ENCODE measurements at regions not wholly inside any gene's neighbourhood (a gene's known extent, or its start where the extent isn't known, plus 50 kb on each side); places are given as distances from the start of the nearest gene placed in this dataset.

GRCh38 chr10:60521974-60522405 is 132.3 kb upstream of the ANK3 start:
- TF ChIP-seq PAX5 (IDR thresholded peaks at IDR 0.05; ENCODE audit: insufficient read depth, low read length, severe bottlenecking) (no peak), SPI1 (IDR thresholded peaks at IDR 0.05; ENCODE audit: low read depth, low read length) (no peak), POU2F2 (IDR thresholded peaks at IDR 0.05; ENCODE audit: low read depth, low read length) (no peak), TAF1 (IDR thresholded peaks at IDR 0.05; ENCODE audit: low read depth, low read length) (no peak), POLR2A (IDR thresholded peaks at IDR 0.05; ENCODE audit: low read depth, low read length) (no peak), POLR2AphosphoS5 (IDR thresholded peaks at IDR 0.05; ENCODE audit: low read depth, low read length) (no peak)
- no peak for FAIRE-seq
- DNase-seq (ENCODE audit: insufficient read length, low spot score) = no peak

- DNase-seq (ENCODE audit: insufficient read length, low spot score) (no peak), FAIRE-seq (no peak)
- TF ChIP-seq PAX5 (IDR thresholded peaks at IDR 0.05; ENCODE audit: insufficient read depth, low read length, severe bottlenecking) (no peak), TAF1 (IDR thresholded peaks at IDR 0.05; ENCODE audit: low read depth, low read length) (no peak), POU2F2 (IDR thresholded peaks at IDR 0.05; ENCODE audit: low read depth, low read length) (no peak), POLR2AphosphoS5 (IDR thresholded peaks at IDR 0.05; ENCODE audit: low read depth, low read length) (no peak), POLR2A (IDR thresholded peaks at IDR 0.05; ENCODE audit: low read depth, low read length) (no peak), SPI1 (IDR thresholded peaks at IDR 0.05; ENCODE audit: low read depth, low read length) (no peak)
Measured at GRCh38 chr10:60518745-60519144, 129.1 kb upstream of the ANK3 start.

GRCh38 chr10:60517805-60518204 is 128.1 kb upstream of the ANK3 start:
- no peak for FAIRE-seq

GRCh38 chr10:60513281-60513680 is 123.6 kb upstream of the ANK3 start:
- peak; percentile 81 for TF ChIP-seq SPI1 (IDR thresholded peaks at IDR 0.05; ENCODE audit: low read depth, low read length)
- TF ChIP-seq TAF1 (IDR thresholded peaks at IDR 0.05; ENCODE audit: low read depth, low read length) = no peak
- no peak for TF ChIP-seq POLR2AphosphoS5 (IDR thresholded peaks at IDR 0.05; ENCODE audit: low read depth, low read length)
- no peak for TF ChIP-seq POU2F2 (IDR thresholded peaks at IDR 0.05; ENCODE audit: low read depth, low read length)
- FAIRE-seq (no peak), DNase-seq (ENCODE audit: insufficient read length, low spot score) (no peak)

More at GRCh38 chr10:60517805-60518204, 128.1 kb upstream of the ANK3 start:
- no peak for DNase-seq (ENCODE audit: insufficient read length, low spot score)
- TF ChIP-seq POLR2AphosphoS5 (IDR thresholded peaks at IDR 0.05; ENCODE audit: low read depth, low read length) (no peak), SPI1 (IDR thresholded peaks at IDR 0.05; ENCODE audit: low read depth, low read length) (no peak), POU2F2 (IDR thresholded peaks at IDR 0.05; ENCODE audit: low read depth, low read length) (no peak), POLR2A (IDR thresholded peaks at IDR 0.05; ENCODE audit: low read depth, low read length) (no peak), PAX5 (IDR thresholded peaks at IDR 0.05; ENCODE audit: insufficient read depth, low read length, severe bottlenecking) (no peak), TAF1 (IDR thresholded peaks at IDR 0.05; ENCODE audit: low read depth, low read length) (no peak)

GRCh38 chr10:60511477-60512229 is 122.0 kb upstream of the ANK3 start:
- FAIRE-seq (no peak), DNase-seq (ENCODE audit: insufficient read length, low spot score) (no peak)
- TF ChIP-seq TAF1 (IDR thresholded peaks at IDR 0.05; ENCODE audit: low read depth, low read length) (no peak), POLR2A (IDR thresholded peaks at IDR 0.05; ENCODE audit: low read depth, low read length) (no peak), PAX5 (IDR thresholded peaks at IDR 0.05; ENCODE audit: insufficient read depth, low read length, severe bottlenecking) (no peak), SPI1 (IDR thresholded peaks at IDR 0.05; ENCODE audit: low read depth, low read length) (no peak), POU2F2 (IDR thresholded peaks at IDR 0.05; ENCODE audit: low read depth, low read length) (no peak), POLR2AphosphoS5 (IDR thresholded peaks at IDR 0.05; ENCODE audit: low read depth, low read length) (no peak)

- DNase-seq (ENCODE audit: insufficient read length, low spot score) (no peak), FAIRE-seq (no peak)
- TF ChIP-seq PAX5 (IDR thresholded peaks at IDR 0.05; ENCODE audit: insufficient read depth, low read length, severe bottlenecking) (no peak), POU2F2 (IDR thresholded peaks at IDR 0.05; ENCODE audit: low read depth, low read length) (no peak), POLR2AphosphoS5 (IDR thresholded peaks at IDR 0.05; ENCODE audit: low read depth, low read length) (no peak), SPI1 (IDR thresholded peaks at IDR 0.05; ENCODE audit: low read depth, low read length) (no peak), POLR2A (IDR thresholded peaks at IDR 0.05; ENCODE audit: low read depth, low read length) (no peak), TAF1 (IDR thresholded peaks at IDR 0.05; ENCODE audit: low read depth, low read length) (no peak)
Measured at GRCh38 chr10:60508831-60509230, 119.2 kb upstream of the ANK3 start.

GRCh38 chr10:60508037-60508436 is 118.4 kb upstream of the ANK3 start:
- FAIRE-seq (no peak), DNase-seq (ENCODE audit: insufficient read length, low spot score) (no peak)
- TF ChIP-seq SPI1 (IDR thresholded peaks at IDR 0.05; ENCODE audit: low read depth, low read length) (no peak), PAX5 (IDR thresholded peaks at IDR 0.05; ENCODE audit: insufficient read depth, low read length, severe bottlenecking) (no peak), POU2F2 (IDR thresholded peaks at IDR 0.05; ENCODE audit: low read depth, low read length) (no peak)

- TF ChIP-seq POLR2AphosphoS5 (IDR thresholded peaks at IDR 0.05; ENCODE audit: low read depth, low read length) (no peak), POU2F2 (IDR thresholded peaks at IDR 0.05; ENCODE audit: low read depth, low read length) (no peak), SPI1 (IDR thresholded peaks at IDR 0.05; ENCODE audit: low read depth, low read length) (no peak), TAF1 (IDR thresholded peaks at IDR 0.05; ENCODE audit: low read depth, low read length) (no peak), PAX5 (IDR thresholded peaks at IDR 0.05; ENCODE audit: insufficient read depth, low read length, severe bottlenecking) (no peak), POLR2A (IDR thresholded peaks at IDR 0.05; ENCODE audit: low read depth, low read length) (no peak)
- FAIRE-seq (no peak), DNase-seq (ENCODE audit: insufficient read length, low spot score) (no peak)
Measured at GRCh38 chr10:60502621-60503020, 112.9 kb upstream of the ANK3 start.

GRCh38 chr10:60498985-60499384 is 109.3 kb upstream of the ANK3 start:
- FAIRE-seq = no peak

More at GRCh38 chr10:60498985-60499384, 109.3 kb upstream of the ANK3 start:
- no peak for TF ChIP-seq TAF1 (IDR thresholded peaks at IDR 0.05; ENCODE audit: low read depth, low read length)
- TF ChIP-seq POLR2AphosphoS5 (IDR thresholded peaks at IDR 0.05; ENCODE audit: low read depth, low read length) = no peak
- TF ChIP-seq SPI1 (IDR thresholded peaks at IDR 0.05; ENCODE audit: low read depth, low read length) = no peak
- no peak for TF ChIP-seq POU2F2 (IDR thresholded peaks at IDR 0.05; ENCODE audit: low read depth, low read length)
- TF ChIP-seq PAX5 (IDR thresholded peaks at IDR 0.05; ENCODE audit: insufficient read depth, low read length, severe bottlenecking) = no peak
- no peak for TF ChIP-seq POLR2A (IDR thresholded peaks at IDR 0.05; ENCODE audit: low read depth, low read length)
- no peak for DNase-seq (ENCODE audit: insufficient read length, low spot score)

All from GM12891 (cell line).